VCaP (cell line): ENCODE measurements at regions not wholly inside any gene's neighbourhood (a gene's known extent, or its start where the extent isn't known, plus 50 kb on each side); places are given as distances from the start of the nearest gene placed in this dataset.
A peak's percentile ranks its signal among the peaks of the same experiment; 100 is the strongest.

ENCODE experiments used
- H3K27ac ChIP-seq: fragments of 450-650 bp; 2 replicates; pipeline ENCODE4 v1.5.1; 2017
- CTCF ChIP-seq: fragments of 450-650 bp; conservative IDR thresholded peaks from 2 replicates; pipeline ENCODE4 v1.5.1; 2017; ENCODE audit warnings: mild to moderate bottlenecking, moderate library complexity

- H3K27ac ChIP-seq: no peak overlapping the region
- no peak for TF ChIP-seq CTCF
These were observed 55.0 kb upstream of the IL33 start for GRCh38 chr9:6160579-6160978.

GRCh38 chr9:6153425-6153824 is 62.2 kb upstream of the IL33 start:
- TF ChIP-seq CTCF: no peak
- H3K27ac ChIP-seq: peak overlapping the region; percentile 56

GRCh38 chr9:6152788-6153187 is 62.8 kb upstream of the IL33 start:
- peak overlapping the region; percentile 56 for H3K27ac ChIP-seq
- no peak for TF ChIP-seq CTCF

- TF ChIP-seq CTCF: no peak
- no peak overlapping the region for H3K27ac ChIP-seq
These were observed 65.1 kb upstream of the IL33 start for GRCh38 chr9:6150483-6150882.

- no peak overlapping the region for H3K27ac ChIP-seq
- no peak for TF ChIP-seq CTCF
These were observed 66.3 kb upstream of the IL33 start for GRCh38 chr9:6149315-6149714.

GRCh38 chr9:6147846-6148245 is 67.8 kb upstream of the IL33 start:
- no peak for TF ChIP-seq CTCF
- no peak overlapping the region for H3K27ac ChIP-seq

GRCh38 chr9:6144947-6145346 is 70.7 kb upstream of the IL33 start:
- TF ChIP-seq CTCF: no peak
- no peak overlapping the region for H3K27ac ChIP-seq
